IMR-90 (cell line): ENCODE measurements at regions not wholly inside any gene's neighbourhood (a gene's known extent, or its start where the extent isn't known, plus 50 kb on each side); places are given as distances from the start of the nearest gene placed in this dataset.

Experiments used
- BHLHE40 ChIP-seq: fragments of 150-350 bp; IDR thresholded peaks from 2 replicates; pipeline ENCODE4 v1.6.1; 2016; ENCODE audit warnings: mild to moderate bottlenecking, low read depth, low read length
- CEBPB ChIP-seq: IDR thresholded peaks from 2 replicates; pipeline ENCODE4 v1.6.1; 2012; ENCODE audit warnings: low read depth, low read length, improper control_type of control experiment
- CHD1 ChIP-seq: IDR thresholded peaks from 2 replicates; pipeline ENCODE4 v1.6.1; 2012; ENCODE audit warnings: low read depth, low read length, improper control_type of control experiment
- CTCF ChIP-seq: conservative IDR thresholded peaks from 2 replicates; pipeline ENCODE4 v1.5.1; 2012; ENCODE audit warnings: mild to moderate bottlenecking, low read depth, low read length, improper control_type of control experiment
- FOS ChIP-seq: fragments of 150-350 bp; IDR thresholded peaks from 2 replicates; pipeline ENCODE4 v1.6.1; 2016; ENCODE audit warnings: low read depth, low read length
- MAZ ChIP-seq: IDR thresholded peaks from 2 replicates; pipeline ENCODE4 v1.6.1; 2012; ENCODE audit warnings: low read depth, mild to moderate bottlenecking, low read length, improper control_type of control experiment, moderate library complexity, borderline replicate concordance
- MXI1 ChIP-seq: IDR thresholded peaks from 2 replicates; pipeline ENCODE4 v1.6.1; 2012; ENCODE audit warnings: low read depth, mild to moderate bottlenecking, low read length, moderate library complexity, borderline replicate concordance
- POLR2A ChIP-seq: IDR thresholded peaks from 2 replicates; pipeline ENCODE4 v1.6.1; 2012; ENCODE audit warnings: mild to moderate bottlenecking, low read depth, low read length
- RAD21 ChIP-seq: IDR thresholded peaks from 2 replicates; pipeline ENCODE4 v1.6.1; 2012; ENCODE audit warnings: low read length, improper control_type of control experiment
- RCOR1 ChIP-seq: IDR thresholded peaks from 2 replicates; pipeline ENCODE4 v1.6.1; 2012; ENCODE audit warnings: mild to moderate bottlenecking, low read length, improper control_type of control experiment; ENCODE audit not compliant: insufficient replicate concordance
- RFX5 ChIP-seq: IDR thresholded peaks from 2 replicates; pipeline ENCODE4 v1.8.0; 2012; ENCODE audit warnings: low read depth, mild to moderate bottlenecking, low read length, moderate library complexity
- SMC3 ChIP-seq: fragments of 150-350 bp; IDR thresholded peaks from 2 replicates; pipeline ENCODE4 v1.6.1; 2016; ENCODE audit warnings: low read depth, mild to moderate bottlenecking, antibody characterized with exemption, low read length, moderate library complexity
- USF2 ChIP-seq: fragments of 150-350 bp; IDR thresholded peaks from 2 replicates; pipeline ENCODE4 v1.6.1; 2017; ENCODE audit warnings: mild to moderate bottlenecking, antibody characterized with exemption, low read length, low read depth

DNA sequence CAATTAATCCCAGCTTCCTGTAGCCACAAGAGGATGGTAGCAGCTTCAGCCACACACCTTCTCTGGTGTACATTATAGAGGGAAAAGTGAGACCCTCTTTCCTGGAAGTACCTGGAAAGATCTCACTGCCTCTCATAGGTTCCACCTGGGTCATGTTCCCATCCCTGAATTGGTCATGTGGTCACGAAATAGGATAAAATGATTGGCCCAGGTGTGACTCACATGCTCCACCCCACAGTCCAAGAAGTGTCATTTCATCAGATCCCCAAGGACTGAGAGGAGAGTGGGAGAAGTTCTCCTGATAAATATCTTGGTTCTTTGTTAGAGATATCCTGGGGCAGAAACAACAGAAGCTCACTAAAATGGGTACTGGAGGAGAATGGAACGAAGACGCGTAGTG, 142.4 kb downstream of the QRSL1 start:
- TF ChIP-seq CTCF (no peak), POLR2A (no peak), SMC3 (no peak), RFX5 (no peak), USF2 (no peak), BHLHE40 (no peak), MAZ (no peak), RCOR1 (no peak), FOS (no peak), RAD21 (no peak), MXI1 (no peak), CHD1 (no peak), CEBPB (no peak)
